ENCODE measurements at regions not wholly inside any gene's neighbourhood (a gene's known extent, or its start where the extent isn't known, plus 50 kb on each side); places are given as distances from the start of the nearest gene placed in this dataset.
A peak's percentile ranks its signal among the peaks of the same experiment; 100 is the strongest.
"Not testable (repeated sequence)": the region's sequence is repeated elsewhere in the genome, so short reads cannot be mapped to it uniquely, and the experiment has no call there.

GRCh38 chr1:60913708-60914107 lies 168.7 kb upstream of the NFIA start:
- not testable (repeated sequence) for DNase-seq

GRCh38 chr1:60913039-60913438 lies 169.3 kb upstream of the NFIA start:
- DNase-seq, result no peak

DNA sequence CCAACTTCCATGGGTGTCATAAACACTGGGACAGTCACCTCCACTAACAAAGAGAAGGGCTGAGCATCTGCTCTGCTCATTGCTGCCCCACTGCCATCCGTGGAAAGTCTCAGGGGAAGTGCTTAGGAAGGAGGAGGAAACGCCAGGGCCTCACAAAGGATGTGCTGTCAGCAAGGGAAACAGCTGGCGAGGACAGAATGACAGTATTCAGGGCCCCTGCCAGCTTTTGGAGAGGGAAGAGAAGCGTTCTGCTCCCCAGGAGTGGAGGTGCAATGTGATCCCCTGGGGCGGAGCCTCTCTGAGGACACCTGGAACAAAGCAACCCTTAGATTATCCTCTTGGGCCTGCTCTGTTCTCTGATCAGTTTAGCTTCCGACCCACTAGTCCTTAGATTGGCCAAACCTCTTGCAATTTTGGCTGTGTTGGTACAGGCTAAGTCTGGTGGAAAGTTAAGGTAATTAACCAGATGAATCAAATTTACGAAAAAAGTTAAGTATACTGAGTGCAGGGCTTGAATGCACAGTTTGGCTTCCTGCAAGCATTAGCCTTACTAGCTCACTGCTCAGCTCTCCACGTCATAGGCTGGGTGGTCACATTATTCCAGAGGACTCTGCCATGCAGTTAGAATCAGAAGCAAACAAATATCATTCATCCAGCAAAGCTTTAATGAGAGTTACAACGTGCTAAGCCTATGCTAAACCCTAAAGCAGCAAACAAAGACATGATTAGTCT lies 170.2 kb upstream of the NFIA start:
- DNase-seq, result peak; percentile 85

GRCh38 chr1:60908159-60908558 lies 174.2 kb upstream of the NFIA start:
- no peak for DNase-seq

DNA sequence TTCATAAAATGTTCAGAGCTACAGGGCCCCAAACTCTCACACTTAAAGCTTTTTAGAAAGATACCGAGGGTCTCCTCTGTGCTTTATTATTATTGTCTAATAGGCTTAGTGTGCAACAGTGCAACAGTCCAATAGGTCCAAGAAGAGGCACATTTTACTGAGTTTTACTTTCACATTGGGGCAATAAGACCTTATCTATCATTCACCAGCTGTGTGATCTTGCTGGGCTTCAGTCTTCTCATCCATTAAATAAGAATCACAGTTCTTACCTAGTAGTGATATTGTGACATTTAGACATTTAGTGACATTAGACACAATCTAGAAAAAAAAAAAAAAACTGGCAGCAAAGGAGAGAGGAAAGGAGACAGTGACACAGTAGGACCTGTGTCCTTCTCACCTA lies 175.8 kb upstream of the NFIA start:
- DNase-seq, result no peak

DNA sequence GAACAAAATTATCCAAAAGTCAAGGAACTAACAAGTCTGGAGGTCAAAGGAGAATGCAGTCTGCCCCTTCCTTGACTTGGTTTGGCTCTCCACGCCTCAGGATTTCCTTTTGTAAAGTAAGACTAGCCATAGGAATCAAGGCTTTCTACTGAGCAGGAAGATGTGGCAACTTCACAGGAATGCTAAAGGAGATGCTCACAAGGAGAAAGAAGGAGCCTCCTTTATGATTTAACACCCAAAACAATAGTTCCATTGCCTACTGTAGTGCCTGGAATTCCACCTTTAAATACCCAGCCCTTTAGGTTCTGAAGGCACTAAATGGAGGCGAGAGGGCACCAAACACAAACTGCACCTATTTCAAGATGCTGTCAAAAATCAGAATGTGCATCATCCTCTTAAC lies 176.3 kb upstream of the NFIA start:
- DNase-seq, result no peak

DNA sequence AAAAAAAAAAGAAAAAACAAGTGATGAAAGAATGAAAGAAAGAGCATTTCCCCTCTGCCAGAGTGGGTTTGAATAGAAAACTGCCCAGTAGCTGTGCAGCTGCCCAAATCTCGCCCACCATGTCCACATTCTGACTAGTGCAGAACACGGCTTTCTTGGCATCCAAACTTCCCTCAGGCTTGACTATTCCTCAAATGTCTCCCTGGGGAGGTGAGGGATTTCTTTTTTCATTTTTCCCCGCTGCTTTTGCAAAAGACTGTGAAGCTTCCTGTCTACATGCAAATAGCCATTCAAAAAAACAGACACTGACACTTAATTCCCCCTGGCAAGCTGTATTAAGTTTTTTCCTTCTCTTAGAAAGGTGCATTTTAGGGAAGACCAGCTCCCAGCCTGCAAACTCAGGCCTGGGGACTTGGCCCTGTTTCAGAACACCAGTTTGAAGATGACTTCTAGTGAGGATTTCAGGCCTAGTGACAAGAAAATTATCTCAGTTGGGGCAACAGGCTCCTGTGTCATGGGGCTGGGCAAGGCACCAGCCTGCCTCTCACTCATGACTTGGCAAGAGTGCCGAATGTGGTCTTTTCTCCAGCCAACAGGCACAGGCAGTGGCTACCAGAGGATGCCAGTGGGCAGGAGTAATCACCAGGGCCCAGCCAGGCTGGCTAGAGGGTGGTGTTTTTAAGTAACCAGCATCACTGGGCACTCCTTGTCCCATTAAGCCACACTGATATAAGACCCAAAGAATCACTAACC lies 178.1 kb upstream of the NFIA start:
- DNase-seq, result no peak

GRCh38 chr1:60903591-60903990 lies 178.8 kb upstream of the NFIA start:
- DNase-seq, result peak; percentile 95

DNA sequence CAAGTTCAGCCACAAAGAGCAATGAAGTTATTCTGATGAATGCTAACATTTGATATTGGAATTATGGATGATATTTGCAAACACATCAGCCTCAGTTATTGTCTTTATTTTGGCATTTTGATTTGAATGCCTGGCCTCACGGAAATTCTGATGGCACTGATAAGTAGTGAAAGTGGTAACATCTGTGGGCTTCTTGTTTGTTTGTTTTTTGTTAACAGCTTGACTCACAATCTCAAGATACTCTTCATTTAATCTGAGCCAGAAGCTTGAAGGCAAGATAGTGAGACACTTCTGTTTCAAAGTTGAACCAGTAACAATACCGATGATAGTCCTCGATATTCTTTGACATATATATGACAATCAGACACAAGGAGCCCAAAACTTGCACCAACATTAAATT lies 182.9 kb upstream of the NFIA start:
- DNase-seq, result no peak

GRCh38 chr1:60898987-60899386 lies 183.4 kb upstream of the NFIA start:
- no peak for DNase-seq

DNA sequence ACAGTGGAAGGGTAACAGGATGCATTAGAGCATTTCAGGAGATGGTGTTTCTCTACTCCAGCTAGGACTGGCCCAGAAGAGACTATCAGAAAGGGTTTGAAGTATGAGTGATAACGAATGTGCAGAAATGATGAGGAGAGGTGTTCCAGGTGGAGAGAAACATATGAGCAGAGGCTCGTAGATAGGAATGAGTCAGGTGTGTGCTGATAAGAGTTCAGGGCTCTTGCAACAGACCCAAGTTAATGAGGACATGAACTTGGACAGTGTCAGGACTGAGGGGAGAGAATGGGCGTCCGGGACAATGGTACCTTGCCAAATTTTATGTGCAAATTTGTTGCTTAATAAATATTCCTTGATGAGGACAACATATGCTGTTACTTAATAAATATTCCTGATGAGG lies 183.9 kb upstream of the NFIA start:
- no peak for DNase-seq

GRCh38 chr1:60896701-60897363 lies 185.5 kb upstream of the NFIA start:
- no peak for DNase-seq

DNA sequence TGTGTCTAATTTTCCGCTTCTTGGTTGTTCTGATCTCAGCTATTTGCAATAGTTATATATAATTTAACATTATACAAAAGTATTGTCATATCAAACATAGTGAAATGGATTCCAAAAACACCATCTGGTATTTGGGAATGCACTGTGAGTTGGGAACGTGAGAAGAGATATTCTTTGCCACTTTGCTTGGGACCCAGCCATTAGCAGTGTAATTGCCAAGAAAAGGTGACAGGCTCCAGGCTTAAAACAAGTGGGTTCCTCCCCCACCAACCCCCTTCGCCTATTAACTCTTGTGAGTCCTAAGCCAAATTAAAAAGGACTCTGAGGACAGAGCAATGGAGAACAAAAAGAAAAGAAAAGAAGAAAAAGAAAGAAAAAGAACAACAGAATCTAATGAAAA lies 186.7 kb upstream of the NFIA start:
- DNase-seq, result peak; percentile 94

GRCh38 chr1:60895252-60895651 lies 187.1 kb upstream of the NFIA start:
- DNase-seq, result peak; percentile 82

DNA sequence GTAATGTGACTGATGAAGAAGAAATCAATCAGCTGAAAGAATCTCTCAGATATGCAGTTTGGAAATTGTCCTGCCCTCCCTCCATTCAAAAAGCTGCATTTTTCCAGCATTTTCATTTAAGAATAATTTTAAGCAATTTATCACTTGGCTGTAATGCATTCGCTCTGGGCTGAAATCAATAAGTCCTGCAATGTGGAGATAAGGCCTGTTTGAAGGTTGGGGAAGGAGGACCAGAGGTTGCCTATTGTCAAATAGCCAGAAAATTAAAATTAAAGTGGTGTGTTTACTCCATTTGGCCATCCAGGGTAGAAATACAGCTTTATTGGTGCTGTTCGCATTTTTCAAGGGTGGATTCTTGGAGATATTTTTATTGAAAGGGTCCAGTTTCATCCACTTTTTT lies 187.6 kb upstream of the NFIA start:
- no peak for DNase-seq

- peak; percentile 83 for DNase-seq
Observed at GRCh38 chr1:60894130-60894529, 188.2 kb upstream of the NFIA start.

GRCh38 chr1:60893136-60893930 lies 189.0 kb upstream of the NFIA start:
- no peak for DNase-seq

DNA sequence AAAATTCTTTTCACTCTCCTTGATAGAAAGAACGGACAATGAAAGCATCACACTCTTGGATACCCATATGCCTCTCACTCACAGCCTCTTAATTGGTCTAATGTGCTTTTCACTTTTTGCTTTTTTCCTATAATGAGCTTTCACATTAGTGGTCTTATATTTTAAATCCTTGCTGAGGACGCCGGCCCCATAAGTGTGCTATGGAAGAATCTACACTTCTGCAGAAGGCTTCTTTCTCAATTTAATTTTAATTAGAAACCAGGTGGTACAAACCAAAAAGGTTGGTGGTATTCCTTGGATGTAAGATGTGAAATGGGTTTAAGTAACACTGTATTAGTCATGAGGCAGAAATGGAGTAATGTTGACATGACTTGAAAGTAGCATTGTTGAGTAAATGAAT lies 190.6 kb upstream of the NFIA start:
- no peak for DNase-seq

DNA sequence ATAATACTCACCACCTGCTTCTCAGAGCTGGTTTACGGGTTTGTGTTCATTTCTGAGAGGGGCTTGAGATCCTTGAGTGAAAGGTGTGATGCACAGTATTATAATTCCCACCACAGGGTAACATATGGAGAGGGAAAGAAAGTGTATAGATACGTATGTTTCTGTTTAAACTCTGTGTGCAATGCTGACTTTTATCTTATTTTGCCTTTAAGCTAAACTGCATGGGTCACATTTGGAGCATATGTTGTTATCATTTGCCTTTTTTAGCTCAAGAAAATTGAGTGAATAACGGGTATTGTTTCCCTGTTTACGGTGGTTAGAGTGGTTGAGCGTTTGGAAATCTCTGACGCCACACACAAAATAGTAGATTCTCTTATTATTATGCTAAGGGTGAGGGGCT lies 191.1 kb upstream of the NFIA start:
- DNase-seq, result no peak

GRCh38 chr1:60890664-60891063 lies 191.7 kb upstream of the NFIA start:
- no peak for DNase-seq

- no peak for DNase-seq
Observed at GRCh38 chr1:60889709-60890108, 192.7 kb upstream of the NFIA start.

- peak; percentile 94 for DNase-seq
Observed at GRCh38 chr1:60888126-60888525, 194.2 kb upstream of the NFIA start.

GRCh38 chr1:60886793-60887331 lies 195.5 kb upstream of the NFIA start:
- DNase-seq, result no peak

Measured in NCI-H1694 (cell line).